DMS114 treated with DMSO at 0.1 percent for 48 hours (cell line): ENCODE measurements at regions not wholly inside any gene's neighbourhood (a gene's known extent, or its start where the extent isn't known, plus 50 kb on each side); places are given as distances from the start of the nearest gene placed in this dataset.
"Not testable (repeated sequence)": the region's sequence is repeated elsewhere in the genome, so short reads cannot be mapped to it uniquely, and the experiment has no call there.

Experiments used
- DNase-seq: peaks from one replicate; lab custom pipeline; 2025; ENCODE audit not compliant: unreplicated experiment; lab: John Stamatoyannopoulos, UW

DNA sequence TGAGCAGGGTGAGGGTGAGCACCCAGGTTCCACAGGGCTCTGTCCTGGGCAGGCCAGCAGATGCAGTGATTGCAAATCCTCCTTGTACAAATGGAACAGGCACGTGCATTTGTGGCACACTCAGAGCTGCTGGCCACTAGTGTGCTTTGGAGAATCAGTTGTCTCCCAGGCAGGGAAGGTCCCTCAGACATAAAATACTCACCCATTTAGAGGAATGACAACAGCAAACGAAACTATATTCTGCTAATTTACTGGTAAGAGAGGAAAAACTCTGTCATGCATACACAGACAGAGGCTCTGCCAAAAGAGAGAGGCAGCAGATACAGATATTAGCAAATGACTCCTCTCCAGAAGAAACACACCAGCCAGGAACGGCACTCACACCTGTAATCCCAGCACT lies 116.5 kb upstream of the PLGLB2 start:
- not testable (repeated sequence) for DNase-seq

DNA sequence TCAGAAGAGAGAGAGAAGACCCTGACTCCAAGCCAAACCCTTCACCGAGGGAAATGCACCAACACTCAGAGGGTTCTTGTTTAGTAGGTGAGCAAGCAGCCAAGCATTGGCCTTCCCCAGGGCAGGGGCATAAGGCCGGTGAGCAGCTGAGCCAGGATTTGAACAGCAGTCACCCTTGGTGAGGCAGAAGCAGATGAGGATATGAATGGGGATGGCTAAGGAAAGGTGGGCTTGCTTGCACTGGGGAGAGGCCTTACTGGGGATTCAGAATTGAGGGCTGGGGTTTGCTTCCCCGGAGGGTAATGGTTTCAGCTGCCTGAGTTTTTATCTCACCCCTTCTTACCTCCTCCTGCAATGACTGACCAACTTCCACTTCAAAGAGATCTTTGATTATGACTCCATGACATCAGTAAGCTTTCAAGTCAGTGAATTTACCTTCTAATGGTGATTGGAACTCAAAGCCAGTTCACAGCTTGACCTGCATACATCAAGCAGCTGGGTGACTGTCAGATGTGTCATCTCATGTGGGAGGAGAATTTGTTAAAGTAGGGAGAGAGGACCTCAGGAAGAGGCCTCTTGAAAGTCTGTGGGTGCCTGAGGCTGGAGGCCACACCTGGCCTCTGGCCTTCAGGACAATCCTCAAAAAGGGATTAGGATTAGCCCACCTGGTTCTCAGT lies 114.5 kb upstream of the PLGLB2 start:
- not testable (repeated sequence) for DNase-seq

DNA sequence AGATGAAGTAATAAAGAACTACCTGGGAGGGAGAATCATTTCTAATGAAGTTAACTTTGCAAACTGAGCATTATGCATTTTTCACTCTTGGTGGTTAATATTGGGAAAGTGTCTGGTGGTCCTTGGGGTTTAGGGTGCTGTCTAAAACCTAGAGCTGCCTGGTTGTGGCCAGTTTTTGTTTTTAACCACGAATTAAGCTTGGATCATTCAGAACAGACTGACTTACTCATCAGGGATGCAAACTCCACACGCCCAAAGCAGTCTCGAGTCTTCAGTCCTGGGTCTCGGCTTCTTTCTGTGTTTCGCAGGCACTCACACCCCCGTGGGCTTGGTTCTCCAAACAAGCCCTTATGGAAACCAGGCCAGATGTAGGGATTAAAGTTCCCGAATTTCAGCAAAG lies 113.8 kb upstream of the PLGLB2 start:
- not testable (repeated sequence) for DNase-seq

DNA sequence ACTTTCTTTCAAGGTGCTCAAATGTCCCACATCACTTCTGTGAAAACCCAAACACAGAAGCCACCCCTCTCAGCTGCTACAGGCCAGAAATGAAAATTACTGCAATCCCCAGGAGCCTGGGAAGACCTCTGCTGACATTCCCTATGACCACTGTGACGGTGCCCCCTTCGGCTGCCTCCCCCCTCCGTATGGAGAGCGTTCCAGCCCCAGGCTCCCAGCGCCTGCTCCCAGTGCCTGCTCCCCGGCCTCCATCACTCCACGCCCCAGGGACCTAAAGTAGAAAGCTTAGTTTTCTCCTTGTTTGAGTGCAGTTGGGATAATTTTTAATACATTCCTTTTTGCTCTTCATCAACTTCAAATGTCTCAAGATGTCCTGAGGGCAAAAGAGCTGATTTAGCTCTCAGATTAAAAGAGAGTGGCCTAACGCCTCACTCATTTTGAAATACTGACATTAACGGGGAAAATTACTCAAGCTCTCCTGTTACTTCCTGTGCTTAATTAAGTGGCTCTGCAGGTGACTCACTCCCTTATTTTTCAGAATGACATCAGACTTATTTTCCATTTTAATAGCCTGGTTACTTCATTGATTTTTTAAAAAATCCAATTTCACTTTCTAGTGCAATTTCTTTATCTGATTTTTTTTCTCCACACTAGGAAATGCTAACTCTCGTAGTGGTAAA lies 112.8 kb upstream of the PLGLB2 start:
- DNase-seq = not testable (repeated sequence)

DNA sequence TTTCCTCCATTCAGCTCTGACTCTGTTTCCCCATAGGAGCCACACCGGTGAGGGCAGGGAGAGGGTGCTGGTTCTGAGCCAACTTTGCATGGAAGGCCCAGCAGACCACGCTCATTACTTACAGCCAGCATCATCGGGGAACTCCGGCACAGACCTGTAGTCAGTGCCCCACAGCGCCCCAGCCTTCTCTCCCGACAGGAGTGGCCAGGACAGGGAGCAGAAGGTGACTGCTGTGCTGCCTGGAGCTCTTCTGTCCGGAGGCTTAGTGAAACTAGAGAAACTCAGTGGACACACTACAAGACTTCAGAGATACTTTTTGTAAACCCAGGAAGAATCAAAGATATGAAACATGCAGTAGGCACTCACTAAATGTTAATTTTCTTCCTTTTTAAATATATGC lies 111.6 kb upstream of the PLGLB2 start:
- not testable (repeated sequence) for DNase-seq

DNA sequence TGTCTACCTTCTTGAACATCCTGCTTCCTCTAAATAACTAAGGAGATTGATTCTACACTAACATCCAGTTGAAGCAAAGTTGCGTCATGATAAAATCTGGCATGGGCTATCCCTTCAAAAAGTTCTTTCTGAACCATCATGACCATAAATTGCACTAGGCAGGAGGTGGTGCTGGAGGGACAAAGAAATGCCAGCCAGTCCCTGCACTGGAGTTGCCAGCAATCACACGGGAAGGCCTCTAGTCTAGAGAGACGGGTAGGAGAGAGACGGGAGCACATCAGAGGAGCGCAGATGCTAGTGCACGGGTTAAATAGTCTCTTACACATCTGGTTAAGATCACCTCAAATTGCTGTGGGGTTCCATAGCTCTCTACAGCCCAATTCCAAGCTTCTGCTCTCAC lies 111.2 kb upstream of the PLGLB2 start:
- DNase-seq = not testable (repeated sequence)

DNA sequence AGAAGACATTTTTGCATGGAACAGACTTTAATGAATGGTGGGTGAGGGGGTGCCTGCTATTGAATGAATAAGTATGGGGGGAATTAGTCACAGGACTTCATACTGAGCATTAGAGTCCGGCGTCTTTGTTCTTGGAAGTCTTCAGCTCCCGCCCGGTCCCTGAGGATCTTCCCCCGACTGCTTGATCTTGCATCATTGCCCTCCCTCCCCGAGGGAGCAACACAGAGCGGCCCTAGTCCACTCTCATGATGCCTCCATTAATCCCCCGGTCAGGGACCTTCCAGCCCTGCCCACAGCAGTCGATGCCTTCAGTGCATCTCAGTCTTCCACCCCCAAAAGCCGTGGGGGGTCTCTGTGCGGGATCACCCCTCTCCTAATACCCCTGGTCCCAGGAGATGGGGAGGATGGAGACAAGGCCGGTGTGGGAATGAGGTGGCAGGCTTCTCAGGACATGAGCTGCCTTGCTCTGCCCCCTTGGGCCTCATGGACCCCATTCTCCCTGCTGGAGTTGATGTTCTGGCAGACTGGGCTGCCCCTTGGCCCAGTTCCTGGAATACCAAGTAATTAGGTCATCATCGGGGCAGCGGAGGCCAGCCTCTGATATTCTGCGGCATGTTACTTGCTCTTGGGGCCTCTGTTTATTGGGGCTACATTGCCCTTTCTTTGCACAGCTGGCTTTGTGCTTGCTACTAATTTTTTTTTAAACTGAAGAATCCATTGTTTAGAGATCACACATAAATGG lies 110.5 kb upstream of the PLGLB2 start:
- not testable (repeated sequence) for DNase-seq

DNA sequence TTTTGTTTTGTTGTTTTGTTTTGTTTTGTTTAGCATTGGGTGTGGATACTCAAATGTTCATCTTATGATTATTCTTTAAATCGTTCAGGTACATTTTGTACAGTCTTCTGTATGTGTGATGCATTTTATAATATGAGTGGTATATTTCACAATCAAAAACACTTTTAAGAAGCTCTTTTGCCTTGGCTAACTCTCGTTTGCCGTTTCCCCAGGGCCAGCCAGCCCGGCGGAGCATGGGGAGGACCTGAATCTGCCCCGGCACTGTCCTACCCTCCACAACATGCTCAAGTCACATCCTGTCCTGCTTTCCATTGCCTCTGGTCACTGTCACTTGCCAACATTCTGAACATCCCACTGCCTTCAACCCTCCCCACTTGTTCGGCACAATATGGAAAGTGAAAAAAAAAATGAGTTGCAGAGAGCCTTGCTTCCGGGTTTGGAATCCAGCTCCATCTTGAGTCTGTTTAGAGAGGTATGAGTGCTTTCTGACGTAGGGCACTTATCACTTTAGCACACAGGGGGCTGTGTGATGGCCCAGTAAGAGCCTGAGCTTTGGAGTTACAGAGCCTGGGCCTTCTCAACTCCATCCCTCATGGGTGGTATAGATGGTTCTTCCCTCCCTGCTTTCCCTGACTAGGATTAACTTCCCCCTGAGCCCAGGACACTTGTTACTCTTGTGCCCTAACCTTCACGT lies 109.6 kb upstream of the PLGLB2 start:
- DNase-seq = not testable (repeated sequence)

DNA sequence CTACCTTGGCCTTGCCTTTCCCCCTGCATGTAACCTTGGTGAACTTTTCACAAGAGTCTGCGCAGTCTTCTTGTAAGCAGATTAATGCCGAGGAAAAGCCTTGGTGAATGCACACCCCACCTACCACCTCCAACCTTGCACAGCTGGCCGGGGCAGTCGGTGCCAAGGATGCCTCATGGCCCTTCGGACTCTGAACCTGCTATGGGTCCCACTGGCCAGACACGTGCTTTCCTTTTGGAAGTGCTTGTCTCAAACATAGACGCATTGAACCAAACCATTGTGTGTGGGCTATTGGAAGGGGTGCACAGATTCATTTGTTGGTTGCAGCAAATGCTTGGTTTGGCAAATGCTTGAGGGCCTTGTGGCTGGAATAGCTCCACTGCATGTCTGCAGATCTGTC lies 109.0 kb upstream of the PLGLB2 start:
- DNase-seq = not testable (repeated sequence)

DNA sequence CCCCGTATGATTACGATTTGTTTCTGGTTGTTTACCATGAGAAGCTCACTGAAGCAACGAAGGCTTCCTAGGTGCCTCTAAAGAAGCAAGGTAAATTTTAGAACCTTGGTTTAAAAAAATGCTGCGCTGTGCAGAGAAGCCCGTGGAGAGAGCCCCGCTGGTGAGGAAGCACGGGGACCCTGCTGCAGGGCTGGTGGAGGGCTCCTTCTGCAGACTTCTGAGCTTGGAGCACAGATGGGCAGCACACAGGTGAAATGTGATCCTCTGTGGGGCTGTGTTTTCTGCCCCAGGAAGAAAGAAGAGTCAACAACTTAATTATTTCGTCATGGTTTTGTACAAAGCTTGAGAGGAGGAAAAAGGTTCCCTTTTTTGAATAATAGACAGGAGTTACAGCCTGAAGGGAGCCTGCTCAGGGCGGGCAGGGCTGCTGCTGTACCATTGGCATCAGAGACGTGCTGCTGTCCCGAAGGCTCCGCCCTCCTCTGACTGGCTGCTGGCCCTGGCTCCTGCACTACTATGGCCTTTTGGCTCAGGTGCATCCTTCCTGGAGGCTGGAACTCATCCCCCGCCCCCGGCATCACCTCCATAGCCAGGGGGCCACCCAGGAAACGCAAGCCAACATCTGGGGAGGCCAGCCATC lies 108.0 kb upstream of the PLGLB2 start:
- DNase-seq = not testable (repeated sequence)

DNA sequence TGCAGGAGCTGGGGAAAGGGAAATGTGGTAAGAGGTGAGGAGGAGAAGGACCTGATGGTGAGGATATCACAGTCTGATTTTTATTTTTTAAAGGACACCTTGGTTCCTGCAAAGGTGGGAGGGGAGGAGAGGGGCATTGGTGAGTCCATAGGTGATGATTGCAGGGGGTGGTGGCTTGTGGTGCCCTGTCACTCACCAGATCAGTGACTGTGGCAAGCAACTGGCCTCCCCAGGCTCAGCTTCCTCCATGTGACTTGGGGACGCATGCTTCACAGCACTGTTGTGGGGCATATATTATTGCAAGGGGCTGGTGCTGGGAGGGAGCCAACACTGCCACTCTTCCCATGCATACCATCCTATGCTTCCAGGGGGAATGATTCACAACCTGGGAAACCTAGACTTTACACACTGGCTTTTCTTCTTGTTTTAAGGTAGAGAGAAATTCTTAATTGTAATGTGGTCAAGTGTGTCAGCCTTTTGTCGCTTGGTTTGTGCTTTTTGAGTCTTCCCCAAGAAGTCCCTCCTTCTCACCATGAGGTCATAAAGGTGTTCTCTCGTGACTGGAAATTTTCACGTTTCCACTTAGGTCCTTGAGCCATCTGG lies 106.8 kb upstream of the PLGLB2 start:
- DNase-seq = not testable (repeated sequence)

DNA sequence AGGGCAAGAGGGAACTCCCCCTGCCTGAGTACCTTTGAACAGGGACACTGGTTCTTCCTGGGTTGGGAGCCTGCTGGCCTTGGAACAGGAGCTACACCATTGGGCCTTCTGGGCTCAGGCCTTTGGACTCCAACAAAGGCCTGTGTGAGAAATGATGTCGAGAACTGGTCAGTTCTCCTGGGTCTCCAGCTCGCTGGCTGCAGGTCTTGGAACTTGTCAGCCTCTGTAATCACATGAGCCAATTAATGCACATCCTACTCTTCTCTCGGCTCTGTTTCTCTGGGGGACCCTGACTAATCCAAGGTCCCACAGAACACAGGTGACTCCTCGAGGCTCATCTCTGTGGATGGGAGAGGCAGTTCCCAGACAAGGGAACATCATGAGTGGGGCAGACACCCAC lies 104.7 kb upstream of the PLGLB2 start:
- DNase-seq = not testable (repeated sequence)

DNA sequence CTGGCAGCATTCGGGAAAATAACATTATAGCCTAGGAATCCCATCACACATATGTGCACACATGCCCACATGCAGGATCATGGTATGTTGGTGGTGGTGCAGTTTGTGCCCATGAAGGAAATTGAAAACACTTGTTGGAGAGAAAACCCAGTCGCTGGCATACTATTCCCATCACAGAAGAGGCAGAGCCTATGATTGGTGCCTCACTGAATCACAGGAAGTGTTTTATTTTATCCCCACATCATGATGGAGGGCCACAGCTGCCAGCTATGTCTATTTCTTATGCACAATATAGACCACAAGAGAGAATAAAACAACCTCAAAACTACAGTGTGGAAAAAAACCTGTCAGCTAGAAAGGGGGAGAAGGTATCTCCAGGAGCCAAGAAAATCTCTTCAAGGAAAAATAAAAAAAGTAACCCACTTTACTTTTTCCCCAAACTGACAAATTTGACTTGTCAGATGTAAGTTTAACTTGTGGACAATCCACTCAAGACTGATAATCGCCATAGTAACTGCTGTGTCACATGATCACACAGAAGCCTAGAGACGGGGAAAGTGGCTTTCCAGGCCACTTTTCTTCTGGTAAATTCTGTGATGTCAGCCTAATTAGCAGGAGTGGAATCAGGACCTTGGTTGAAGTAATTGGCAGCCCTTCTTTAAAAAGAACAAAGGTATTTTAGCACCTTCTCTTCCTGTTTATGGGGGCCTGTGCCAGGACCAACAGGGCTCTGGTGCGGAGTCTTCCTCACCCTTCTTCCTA lies 100.0 kb upstream of the PLGLB2 start:
- not testable (repeated sequence) for DNase-seq

DNA sequence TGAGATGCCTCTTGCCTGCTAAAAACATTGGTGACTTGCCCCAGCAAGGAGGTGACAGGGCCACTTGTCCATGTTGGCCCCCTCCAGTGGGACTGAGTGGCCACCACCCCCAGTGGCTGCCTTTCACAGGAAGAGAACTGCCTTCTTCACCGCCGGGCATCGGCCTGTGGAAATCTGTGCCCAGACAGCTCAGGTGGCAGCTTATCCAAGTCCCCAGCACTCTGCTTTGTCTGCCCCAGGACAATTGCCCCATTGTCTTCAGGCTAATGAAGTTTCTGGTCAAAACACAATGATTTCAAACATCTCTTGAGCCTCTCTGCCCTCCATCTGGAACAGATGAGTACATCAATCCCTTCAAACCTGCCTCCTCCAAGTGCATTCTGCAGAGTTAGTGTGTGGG lies 99.1 kb upstream of the PLGLB2 start:
- not testable (repeated sequence) for DNase-seq

DNA sequence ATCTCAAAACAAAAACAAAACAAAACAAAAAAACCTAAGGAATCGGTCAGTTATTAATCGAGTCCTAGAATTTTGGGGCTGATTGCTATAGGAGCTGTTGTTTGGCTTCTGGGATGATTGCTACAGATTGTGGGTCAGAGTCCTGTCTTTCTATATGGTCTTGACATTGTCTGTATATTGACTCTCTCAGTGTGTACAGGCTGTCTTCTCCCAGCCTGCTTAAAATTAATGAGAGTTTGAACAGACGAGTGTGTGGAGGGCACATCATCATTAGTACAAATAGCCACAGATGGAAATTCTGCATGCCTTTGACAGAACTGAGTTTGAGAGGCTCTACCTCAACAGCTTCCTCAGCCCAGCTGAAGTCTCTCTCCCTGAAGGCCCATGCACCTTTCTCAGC lies 98.0 kb upstream of the PLGLB2 start:
- not testable (repeated sequence) for DNase-seq

DNA sequence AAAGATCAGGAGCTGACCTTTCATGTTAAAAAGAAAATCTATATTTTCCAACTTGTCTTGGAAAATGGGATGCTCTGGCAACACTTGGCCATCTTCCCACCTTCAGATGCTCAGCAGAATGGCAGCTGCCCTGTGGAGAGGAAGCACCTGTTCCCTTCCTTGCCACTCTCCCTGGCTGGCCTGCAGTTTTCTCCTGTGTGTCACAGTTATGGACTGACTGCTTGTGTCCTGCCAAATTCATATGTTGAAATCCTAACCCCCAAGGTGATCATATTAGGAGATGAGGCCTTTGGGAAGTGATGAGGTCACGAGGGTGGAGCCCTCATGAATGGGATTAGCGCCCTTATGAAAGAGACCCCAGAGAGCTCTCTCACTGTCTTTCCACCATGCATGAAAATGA lies 97.0 kb upstream of the PLGLB2 start:
- DNase-seq = not testable (repeated sequence)

DNA sequence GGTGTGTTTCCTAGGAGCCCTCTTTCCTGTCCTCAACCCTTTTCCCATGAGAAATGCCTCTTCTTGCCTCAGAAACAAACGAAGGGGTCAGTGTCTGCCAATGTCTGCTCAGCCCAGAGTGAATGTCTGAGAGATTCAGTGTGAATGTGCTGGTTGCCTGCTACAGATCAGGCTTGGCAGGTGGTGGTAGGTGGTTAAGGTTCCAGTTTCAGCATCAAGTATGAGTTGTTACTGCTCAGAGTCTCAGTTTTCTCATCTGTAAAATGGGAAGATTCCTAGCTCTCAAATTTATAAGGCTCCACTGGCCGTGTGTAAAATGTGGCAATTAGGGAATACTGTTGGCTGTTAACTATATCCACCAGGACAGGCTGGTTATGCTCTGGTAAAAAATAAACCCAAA lies 96.3 kb upstream of the PLGLB2 start:
- DNase-seq = not testable (repeated sequence)

DNA sequence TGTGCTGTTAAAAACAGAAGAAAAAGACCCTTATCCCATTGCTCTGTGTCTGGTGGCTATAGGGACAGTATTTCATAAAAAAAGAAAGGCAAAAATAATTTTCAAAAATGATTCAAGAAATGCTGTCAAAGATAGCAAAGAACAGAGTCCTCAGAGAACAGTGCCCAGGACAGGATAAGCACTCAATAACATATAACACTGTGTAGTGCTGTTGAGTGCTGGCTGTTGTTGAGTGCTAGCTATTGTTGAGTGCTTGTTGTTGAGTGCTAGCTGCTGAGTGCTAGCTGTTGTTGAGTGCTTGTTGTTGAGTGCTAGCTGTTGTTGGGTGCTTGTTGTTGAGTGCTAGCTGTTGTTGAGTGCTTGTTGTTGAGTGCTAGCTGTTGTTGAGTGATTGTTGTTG lies 94.5 kb upstream of the PLGLB2 start:
- DNase-seq = not testable (repeated sequence)

DNA sequence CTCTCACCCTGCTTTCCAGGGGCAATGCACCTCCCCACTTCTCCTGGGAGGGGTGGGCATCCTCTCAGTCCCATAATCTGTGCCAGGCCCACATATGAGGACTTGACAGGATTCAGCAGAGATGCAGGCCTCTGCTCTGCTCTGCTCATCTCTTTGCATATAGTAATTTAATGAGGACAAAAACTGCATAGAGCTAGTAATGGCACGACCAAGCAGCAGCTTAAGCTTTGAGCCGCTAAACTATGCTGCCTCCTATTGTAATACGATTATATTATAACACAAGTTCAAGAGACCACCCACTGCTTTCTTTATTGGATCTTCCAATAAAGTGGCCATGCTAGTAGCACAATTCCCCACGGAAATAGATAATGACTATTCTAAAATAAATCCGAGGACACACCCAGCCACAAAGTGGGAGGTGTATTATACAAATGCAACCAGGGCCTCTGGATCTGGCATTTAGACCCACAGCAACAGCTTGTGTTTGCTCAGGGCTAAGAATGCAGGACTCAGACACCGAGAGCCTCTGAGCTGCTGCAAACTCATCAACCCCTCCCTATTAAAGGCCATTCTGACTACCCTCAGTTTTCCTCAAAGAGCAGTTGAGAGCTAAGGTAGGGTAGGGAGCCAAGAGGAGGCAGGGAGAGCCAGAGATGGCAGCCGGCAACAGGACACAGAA lies 93.6 kb upstream of the PLGLB2 start:
- not testable (repeated sequence) for DNase-seq
